Peyer's patch (tissue), 4 donors: ENCODE measurements at regions not wholly inside any gene's neighbourhood (a gene's known extent, or its start where the extent isn't known, plus 50 kb on each side); places are given as distances from the start of the nearest gene placed in this dataset.

ENCODE experiments used
- CTCF ChIP-seq, 6 experiments: fragments of 450-650 bp in 4 of 6; fragments of 200-600 bp in 2 of 6; sonication (generic) in 1 of 6; IDR thresholded peaks; one replicate each; pipeline ENCODE4 v1.5.1; 2017 to 2019; ENCODE audit warnings: antibody characterized with exemption in 6 of 6, mild to moderate bottlenecking in 3 of 6, moderate library complexity in 1 of 6
- POLR2A ChIP-seq, 2 donors: fragments of 450-650 bp; IDR thresholded peaks; one replicate each; pipeline ENCODE4 v1.5.1; 2017; ENCODE audit warnings: antibody characterized with exemption in 2 of 2, mild to moderate bottlenecking in 2 of 2, moderate library complexity in 2 of 2

GRCh38 chr11:105538588-105538987 is 71.3 kb upstream of the GRIA4 start:
- TF ChIP-seq CTCF (IDR thresholded peaks at IDR 0.05) (no peak), POLR2A (IDR thresholded peaks at IDR 0.05) (no peak)
